ENCODE measurements at regions not wholly inside any gene's neighbourhood (a gene's known extent, or its start where the extent isn't known, plus 50 kb on each side); places are given as distances from the start of the nearest gene placed in this dataset.

DNA sequence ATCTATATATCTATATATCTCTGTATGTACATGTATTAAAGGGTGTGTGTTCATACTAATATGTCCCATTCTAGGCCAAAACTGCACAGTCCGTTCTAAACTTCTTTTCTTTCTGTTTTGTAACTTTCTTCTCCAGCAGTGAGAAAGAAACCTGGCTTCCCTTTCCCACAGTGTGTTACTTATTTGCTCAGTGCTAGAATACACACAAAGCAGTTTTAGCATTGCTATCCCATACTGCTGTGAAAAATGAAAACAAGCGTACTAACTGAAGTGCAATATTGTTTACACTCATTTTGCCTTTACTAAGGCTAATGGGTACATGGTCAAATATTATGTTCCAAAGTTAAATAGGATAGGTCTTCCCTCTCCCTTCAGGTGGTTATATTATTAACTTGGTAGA lies 163.9 kb downstream of the LEPR start:
- Histone ChIP-seq H3K4me2 (ENCODE audit: low read depth, low read length) (no peak overlapping the region), H2BK5ac (ENCODE audit: low read depth, low read length, poor library complexity, severe bottlenecking) (no peak overlapping the region), H2AFZ (replicated peaks; ENCODE audit: low read length, poor library complexity) (no peak overlapping the region), H4K91ac (ENCODE audit: insufficient read depth, low read depth, low read length) (no peak overlapping the region), H4K5ac (ENCODE audit: low read depth, low read length) (no peak overlapping the region), H3K9me3 (ENCODE audit: control insufficient read depth, insufficient read depth, low read length) (no peaks in the 10 kb centered on the region), H3K27ac (ENCODE audit: insufficient read depth, low read length) (no peak overlapping the region), H3K4me1 (ENCODE audit: control insufficient read depth, insufficient read depth, low read length) (no peaks in the 10 kb centered on the region), H4K8ac (ENCODE audit: low read depth in 2 of 2, low read length in 2 of 2) (no peak overlapping the region), H3K18ac (ENCODE audit: low read depth, low read length) (no peak overlapping the region), H2BK20ac (ENCODE audit: low read depth, low read length) (no peak overlapping the region), H2BK15ac (ENCODE audit: low read depth, low read length) (no peak overlapping the region), H3K36me3 (ENCODE audit: control insufficient read depth, insufficient read depth, low read length) (no peaks in the 10 kb centered on the region), H3K23ac (ENCODE audit: low read depth, low read length) (no peak overlapping the region), H2AK9ac (replicated peaks; ENCODE audit: low read depth, low read length, poor library complexity) (no peak overlapping the region), H2BK120ac (ENCODE audit: low read depth, low read length) (no peak overlapping the region), H3K4me3 (ENCODE audit: insufficient read depth, low read depth, low read length) (no peak overlapping the region), H3K14ac (replicated peaks; ENCODE audit: low read depth, low read length) (no peak overlapping the region), H3K4ac (ENCODE audit: low read depth, low read length) (no peak overlapping the region), H3K56ac (ENCODE audit: extremely low read depth, insufficient read depth, low read length) (no peak overlapping the region), H4K20me1 (ENCODE audit: insufficient read depth, low read length) (no peaks in the 10 kb centered on the region), H3K9me1 (ENCODE audit: insufficient read depth, low read length) (no peaks in the 10 kb centered on the region), H2AK5ac (ENCODE audit: low read depth, low read length) (no peak overlapping the region), H3K9ac (ENCODE audit: low read depth, low read length) (no peak overlapping the region), H3K27me3 (ENCODE audit: control insufficient read depth, insufficient read depth, low read length) (no peaks in the 10 kb centered on the region), H3K79me1 (ENCODE audit: low read depth in 1 of 2, low read length in 2 of 2) (no peaks in the 10 kb centered on the region)
- intact Hi-C loops (cut with micrococcal nuclease) = no loop called here
- dilution Hi-C loops (cut with HindIII; ENCODE audit: low sequenced_read_pairs, unreplicated experiment) = no loop called here
- ChIA-PET CTCF (no interaction called here), POLR2A (ENCODE audit: unreplicated experiment) (no interaction called here)
- in situ Hi-C loops (cut with MboI; ENCODE audit: low sequenced_read_pairs) = no loop called here
- TF ChIP-seq RFX5 (IDR thresholded peaks at IDR 0.05; ENCODE audit: low read depth, low read length) (no peak), NFE2L2 (IDR thresholded peaks at IDR 0.05; ENCODE audit: low read depth, low read length) (no peak), FOS (IDR thresholded peaks at IDR 0.05; ENCODE audit: low read depth, low read length) (no peak), RCOR1 (IDR thresholded peaks at IDR 0.05; ENCODE audit: insufficient replicate concordance, low read length) (no peak), MXI1 (IDR thresholded peaks at IDR 0.05; ENCODE audit: borderline replicate concordance, low read depth, low read length) (no peak), SMC3 (IDR thresholded peaks at IDR 0.05; ENCODE audit: low read depth, low read length) (no peak), CHD1 (IDR thresholded peaks at IDR 0.05; ENCODE audit: low read depth, low read length) (no peak), MAZ (IDR thresholded peaks at IDR 0.05; ENCODE audit: borderline replicate concordance, low read depth, low read length) (no peak), CEBPB (IDR thresholded peaks at IDR 0.05; ENCODE audit: low read depth, low read length) (no peak)
- TF ChIP-seq, protein P1, sequence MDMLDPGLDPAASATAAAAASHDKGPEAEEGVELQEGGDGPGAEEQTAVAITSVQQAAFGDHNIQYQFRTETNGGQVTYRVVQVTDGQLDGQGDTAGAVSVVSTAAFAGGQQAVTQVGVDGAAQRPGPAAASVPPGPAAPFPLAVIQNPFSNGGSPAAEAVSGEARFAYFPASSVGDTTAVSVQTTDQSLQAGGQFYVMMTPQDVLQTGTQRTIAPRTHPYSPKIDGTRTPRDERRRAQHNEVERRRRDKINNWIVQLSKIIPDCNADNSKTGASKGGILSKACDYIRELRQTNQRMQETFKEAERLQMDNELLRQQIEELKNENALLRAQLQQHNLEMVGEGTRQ (IDR thresholded peaks at IDR 0.05; ENCODE audit: low read depth, low read length) = no peak
- TF ChIP-seq, protein P2, sequence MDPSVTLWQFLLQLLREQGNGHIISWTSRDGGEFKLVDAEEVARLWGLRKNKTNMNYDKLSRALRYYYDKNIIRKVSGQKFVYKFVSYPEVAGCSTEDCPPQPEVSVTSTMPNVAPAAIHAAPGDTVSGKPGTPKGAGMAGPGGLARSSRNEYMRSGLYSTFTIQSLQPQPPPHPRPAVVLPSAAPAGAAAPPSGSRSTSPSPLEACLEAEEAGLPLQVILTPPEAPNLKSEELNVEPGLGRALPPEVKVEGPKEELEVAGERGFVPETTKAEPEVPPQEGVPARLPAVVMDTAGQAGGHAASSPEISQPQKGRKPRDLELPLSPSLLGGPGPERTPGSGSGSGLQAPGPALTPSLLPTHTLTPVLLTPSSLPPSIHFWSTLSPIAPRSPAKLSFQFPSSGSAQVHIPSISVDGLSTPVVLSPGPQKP (IDR thresholded peaks at IDR 0.05; ENCODE audit: borderline replicate concordance, low read depth, low read length) = no peak
- no CpG with 5 or more reads among the region's 2 CpGs for WGBS, 2 experiments (ENCODE audit: extremely low coverage in 2 of 2, insufficient read length in 1 of 2)
- ATAC-seq (ENCODE audit: low read depth) (no peak), DNase-seq (no peak)
- BruUV-seq (replicated peaks) = no TSS peak
